ENCODE measurements at regions not wholly inside any gene's neighbourhood (a gene's known extent, or its start where the extent isn't known, plus 50 kb on each side); places are given as distances from the start of the nearest gene placed in this dataset.

DNA sequence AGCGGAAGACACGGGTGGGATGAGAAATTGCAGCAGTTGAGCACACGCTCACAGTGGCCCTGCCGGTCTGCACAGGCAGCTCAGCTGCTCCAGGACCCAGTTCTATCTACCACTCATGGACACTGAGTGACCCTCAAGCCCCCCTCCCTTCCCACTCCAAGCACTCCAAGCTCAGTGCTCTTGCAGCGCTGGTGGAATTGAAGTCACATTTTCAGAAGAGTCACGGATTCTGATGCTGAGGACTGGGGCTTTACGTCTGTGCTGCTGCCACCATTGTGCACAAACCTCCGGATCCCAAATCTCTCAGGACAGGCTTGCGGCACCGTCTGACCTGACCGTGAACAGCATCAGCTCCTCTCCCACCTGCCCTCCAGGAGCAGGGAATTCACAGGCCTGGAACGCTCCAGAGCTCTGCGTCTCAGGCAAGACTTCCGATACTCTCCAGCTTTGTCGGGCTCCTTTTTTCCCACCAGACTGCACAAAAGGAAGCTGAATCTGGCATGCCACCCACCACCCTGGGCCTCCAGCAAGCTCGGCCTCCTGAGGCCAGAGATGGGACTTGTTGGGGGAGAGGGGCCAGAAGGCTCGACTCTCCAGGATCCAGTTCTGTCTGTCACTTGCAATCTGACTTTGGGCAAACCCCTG is 213.1 kb upstream of the RTL1 start:
- Histone ChIP-seq H4K20me1 (ENCODE audit: insufficient read depth) (no peaks in the 10 kb centered on the region), H3K4me1 (ENCODE audit: low read depth, poor library complexity, severe bottlenecking) (no peaks in the 10 kb centered on the region)
- TF ChIP-seq, protein P1, sequence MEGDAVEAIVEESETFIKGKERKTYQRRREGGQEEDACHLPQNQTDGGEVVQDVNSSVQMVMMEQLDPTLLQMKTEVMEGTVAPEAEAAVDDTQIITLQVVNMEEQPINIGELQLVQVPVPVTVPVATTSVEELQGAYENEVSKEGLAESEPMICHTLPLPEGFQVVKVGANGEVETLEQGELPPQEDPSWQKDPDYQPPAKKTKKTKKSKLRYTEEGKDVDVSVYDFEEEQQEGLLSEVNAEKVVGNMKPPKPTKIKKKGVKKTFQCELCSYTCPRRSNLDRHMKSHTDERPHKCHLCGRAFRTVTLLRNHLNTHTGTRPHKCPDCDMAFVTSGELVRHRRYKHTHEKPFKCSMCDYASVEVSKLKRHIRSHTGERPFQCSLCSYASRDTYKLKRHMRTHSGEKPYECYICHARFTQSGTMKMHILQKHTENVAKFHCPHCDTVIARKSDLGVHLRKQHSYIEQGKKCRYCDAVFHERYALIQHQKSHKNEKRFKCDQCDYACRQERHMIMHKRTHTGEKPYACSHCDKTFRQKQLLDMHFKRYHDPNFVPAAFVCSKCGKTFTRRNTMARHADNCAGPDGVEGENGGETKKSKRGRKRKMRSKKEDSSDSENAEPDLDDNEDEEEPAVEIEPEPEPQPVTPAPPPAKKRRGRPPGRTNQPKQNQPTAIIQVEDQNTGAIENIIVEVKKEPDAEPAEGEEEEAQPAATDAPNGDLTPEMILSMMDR (conservative IDR thresholded peaks at IDR 0.05; ENCODE audit: low read depth, low read length), result no peak

DNA sequence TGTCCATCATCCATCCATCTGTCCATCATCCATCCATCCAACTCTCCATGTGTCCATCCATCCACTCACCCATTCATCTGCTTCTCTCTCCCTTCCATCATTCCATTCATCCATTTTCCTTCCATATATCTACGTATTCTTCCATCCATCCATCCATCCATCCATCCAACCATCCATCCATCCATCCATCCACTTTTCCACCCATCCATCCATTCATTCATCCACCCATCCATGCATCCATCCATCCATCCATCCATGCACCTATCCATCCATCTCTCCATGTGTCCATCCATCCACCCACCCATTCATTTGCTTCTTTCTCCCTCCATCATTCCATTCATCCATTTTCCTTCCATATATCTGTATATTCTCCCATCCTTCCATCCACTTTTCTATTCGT is 214.0 kb upstream of the RTL1 start:
- Histone ChIP-seq H3K4me1 (ENCODE audit: low read depth, poor library complexity, severe bottlenecking) (no peaks in the 10 kb centered on the region), H3K4me2 (no peak overlapping the region), H3K36me3 (ENCODE audit: insufficient read depth) (no peaks in the 10 kb centered on the region), H3K9ac (no peak overlapping the region), H3K27ac (no peak overlapping the region), H3K4me3 (IDR thresholded peaks at IDR 0.05; ENCODE audit: insufficient read depth, low read depth, low read length) (no peak overlapping the region), H2AFZ (ENCODE audit: low read depth) (no peak overlapping the region), H3K79me2 (ENCODE audit: insufficient read depth, low read depth) (no peaks in the 10 kb centered on the region), H4K20me1 (ENCODE audit: insufficient read depth) (no peaks in the 10 kb centered on the region), H3K27me3 (ENCODE audit: insufficient read depth, low read depth) (peaks cover 30% of the 10 kb centered on the region)
- TF ChIP-seq, protein P1 (conservative IDR thresholded peaks at IDR 0.05; ENCODE audit: low read depth, low read length), result no peak

More for the DNA sequence above, 213.1 kb upstream of the RTL1 start:
- no peaks in the 10 kb centered on the region for H3K79me2 ChIP-seq (ENCODE audit: insufficient read depth, low read depth)
- H3K36me3 ChIP-seq (ENCODE audit: insufficient read depth), result no peaks in the 10 kb centered on the region
- H3K4me3 ChIP-seq (IDR thresholded peaks at IDR 0.05; ENCODE audit: insufficient read depth, low read depth, low read length), result no peak overlapping the region
- no peak overlapping the region for H3K9ac ChIP-seq
- no peak overlapping the region for H3K4me2 ChIP-seq
- no peak overlapping the region for H3K27ac ChIP-seq
- H3K27me3 ChIP-seq (ENCODE audit: insufficient read depth, low read depth), result peaks cover 25% of the 10 kb centered on the region; the same call in 1 of the 2 replicates
- no peak overlapping the region for H2AFZ ChIP-seq (ENCODE audit: low read depth)

DNA sequence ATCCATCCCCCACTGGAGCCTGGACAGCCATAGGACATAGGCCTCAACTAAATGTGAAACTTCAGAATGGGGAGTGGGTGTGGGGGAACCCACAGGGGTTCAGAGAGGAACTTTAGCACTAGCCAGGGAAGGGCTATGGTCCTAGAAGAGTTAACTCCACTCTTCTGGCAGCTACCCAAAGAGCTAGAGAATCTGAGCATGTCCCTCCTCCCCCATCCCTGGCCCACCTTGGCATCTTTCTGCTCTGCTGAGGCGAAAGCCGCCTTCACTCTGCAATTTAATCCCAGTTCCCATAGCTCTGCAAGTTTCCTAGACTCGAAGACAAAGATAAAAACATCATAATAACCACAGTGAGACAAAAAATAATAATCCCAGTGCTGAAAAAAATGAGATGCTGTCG is 214.7 kb upstream of the RTL1 start:
- H3K27me3 ChIP-seq (ENCODE audit: insufficient read depth, low read depth), result peaks cover 34% of the 10 kb centered on the region
- H3K4me1 ChIP-seq (ENCODE audit: low read depth, poor library complexity, severe bottlenecking), result no peaks in the 10 kb centered on the region
- H3K9ac ChIP-seq, result no peak overlapping the region
- no peaks in the 10 kb centered on the region for H3K79me2 ChIP-seq (ENCODE audit: insufficient read depth, low read depth)
- H3K27ac ChIP-seq, result no peak overlapping the region
- no peaks in the 10 kb centered on the region for H3K36me3 ChIP-seq (ENCODE audit: insufficient read depth)
- H3K4me2 ChIP-seq, result no peak overlapping the region
- no peak overlapping the region for H3K4me3 ChIP-seq (IDR thresholded peaks at IDR 0.05; ENCODE audit: insufficient read depth, low read depth, low read length)
- H4K20me1 ChIP-seq (ENCODE audit: insufficient read depth), result no peaks in the 10 kb centered on the region
- TF ChIP-seq, protein P1 (conservative IDR thresholded peaks at IDR 0.05; ENCODE audit: low read depth, low read length), result no peak
- H2AFZ ChIP-seq (ENCODE audit: low read depth), result no peak overlapping the region

DNA sequence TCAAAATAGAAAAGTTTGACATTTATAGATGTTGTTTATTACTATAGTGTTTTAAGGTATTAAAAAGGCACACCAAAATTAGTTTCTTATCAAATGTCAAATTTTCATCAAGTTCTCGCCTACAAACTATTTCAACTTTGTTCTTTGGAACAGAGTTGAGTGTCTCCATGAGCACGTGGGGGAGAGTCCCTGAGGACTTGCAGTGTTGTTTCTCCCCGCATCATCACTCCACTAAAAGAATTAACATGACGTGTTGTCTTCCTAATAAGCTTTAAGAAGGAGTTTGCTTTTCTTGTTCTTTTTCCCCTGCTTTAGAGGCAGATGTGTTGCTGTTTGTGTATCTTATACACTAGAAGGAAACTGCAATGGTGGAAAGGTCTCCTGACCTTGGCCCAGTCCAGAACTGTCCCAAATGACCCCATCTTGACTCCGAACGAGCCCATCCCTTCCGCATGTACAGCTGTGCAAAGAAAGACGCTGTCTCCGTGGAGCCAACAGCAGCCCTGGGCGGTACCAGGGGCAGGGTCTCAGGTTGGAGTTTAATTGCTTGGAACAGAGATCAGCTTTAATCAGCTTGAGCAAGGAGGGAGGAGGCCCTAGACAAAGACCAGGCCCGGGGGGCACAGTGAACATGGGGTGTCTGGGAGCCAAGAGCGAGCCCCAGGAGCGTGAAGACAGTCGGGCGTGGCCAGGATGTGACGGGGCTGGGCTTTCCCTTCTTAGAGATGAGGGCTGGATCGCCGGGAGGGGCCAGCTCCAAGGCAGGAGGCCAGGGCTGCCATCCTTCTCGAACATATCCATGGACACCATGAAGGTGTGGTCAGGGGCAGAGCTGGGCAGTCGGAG is 215.4 kb upstream of the RTL1 start:
- Histone ChIP-seq H2AFZ (ENCODE audit: low read depth) (no peak overlapping the region), H3K4me3 (IDR thresholded peaks at IDR 0.05; ENCODE audit: insufficient read depth, low read depth, low read length) (no peak overlapping the region), H3K27ac (no peak overlapping the region), H4K20me1 (ENCODE audit: insufficient read depth) (no peaks in the 10 kb centered on the region), H3K4me1 (ENCODE audit: low read depth, poor library complexity, severe bottlenecking) (no peaks in the 10 kb centered on the region), H3K27me3 (ENCODE audit: insufficient read depth, low read depth) (peaks cover 34% of the 10 kb centered on the region), H3K9ac (no peak overlapping the region), H3K4me2 (no peak overlapping the region), H3K36me3 (ENCODE audit: insufficient read depth) (no peaks in the 10 kb centered on the region), H3K79me2 (ENCODE audit: insufficient read depth, low read depth) (no peaks in the 10 kb centered on the region)
- TF ChIP-seq, protein P1 (conservative IDR thresholded peaks at IDR 0.05; ENCODE audit: low read depth, low read length), result no peak
